Left ventricle myocardium inferior (tissue), 1 donor: ENCODE measurements at regions not wholly inside any gene's neighbourhood (a gene's known extent, or its start where the extent isn't known, plus 50 kb on each side); places are given as distances from the start of the nearest gene placed in this dataset.
A peak's percentile ranks its signal among the peaks of the same experiment; 100 is the strongest.

Experiments used
- DNase-seq: peaks from one replicate; pipeline ENCODE4 v3.0.0-alpha.2; 2020
- H3K27ac ChIP-seq: fragments of 200-600 bp; replicated peaks from 2 replicates; pipeline ENCODE4 v1.8.0; 2021
- H3K27me3 ChIP-seq: fragments of 200-600 bp; 2 replicates; pipeline ENCODE4 v1.8.0; 2021; ENCODE audit warnings: low read depth
- H3K36me3 ChIP-seq: fragments of 200-600 bp; 2 replicates; pipeline ENCODE4 v1.8.0; 2021
- H3K4me1 ChIP-seq: fragments of 200-600 bp; 2 replicates; pipeline ENCODE4 v1.8.0; 2021
- H3K4me3 ChIP-seq: fragments of 200-600 bp; 2 replicates; pipeline ENCODE4 v1.8.0; 2021; ENCODE audit warnings: mild to moderate bottlenecking, moderate library complexity
- H3K9me3 ChIP-seq: fragments of 200-600 bp; replicated peaks from 2 replicates; pipeline ENCODE4 v1.8.0; 2021
- intact Hi-C: fragments of 100-400 bp; cut with micrococcal nuclease; formaldehyde crosslinking; loops from one replicate; pipeline ENCODE4 v1.11.0; 2022
- TF ChIP-seq, protein P1 (sequence below): fragments of 200-600 bp; IDR thresholded peaks from 2 replicates; pipeline ENCODE4 v1.8.0; 2021; ENCODE audit warnings: antibody characterized with exemption, mild to moderate bottlenecking, borderline replicate concordance
- donor health status: DM: no; HTN: yes; CAD: no; lungs with severe emphysema.

DNA sequence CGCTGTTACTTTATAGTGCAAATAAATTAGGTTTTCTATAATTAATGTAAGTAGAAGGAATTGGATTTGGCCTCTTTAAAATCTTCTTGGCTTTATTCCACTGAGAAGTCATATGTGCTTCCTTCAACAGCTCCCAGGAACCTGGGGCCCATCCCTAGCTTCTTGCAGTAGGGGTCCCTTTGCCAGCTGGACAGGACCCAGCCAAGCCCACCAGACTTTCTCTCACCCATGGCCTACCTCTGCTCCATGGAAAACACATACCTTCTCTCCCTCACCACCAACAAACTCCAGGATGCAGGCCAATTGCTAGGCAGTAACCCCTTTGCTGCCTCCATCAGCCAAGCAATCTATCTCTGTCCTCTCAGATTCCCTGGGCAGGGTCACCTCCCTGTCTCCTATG lies 84.0 kb downstream of the RSL24D1 start:
- no peak overlapping the region for H3K4me3 ChIP-seq
- H3K36me3 ChIP-seq = no peaks in the 10 kb centered on the region
- DNase-seq = no peak
- no peaks in the 10 kb centered on the region for H3K27me3 ChIP-seq
- no peaks in the 10 kb centered on the region for H3K4me1 ChIP-seq
- H3K27ac ChIP-seq = no peak overlapping the region
- TF ChIP-seq, protein P1, sequence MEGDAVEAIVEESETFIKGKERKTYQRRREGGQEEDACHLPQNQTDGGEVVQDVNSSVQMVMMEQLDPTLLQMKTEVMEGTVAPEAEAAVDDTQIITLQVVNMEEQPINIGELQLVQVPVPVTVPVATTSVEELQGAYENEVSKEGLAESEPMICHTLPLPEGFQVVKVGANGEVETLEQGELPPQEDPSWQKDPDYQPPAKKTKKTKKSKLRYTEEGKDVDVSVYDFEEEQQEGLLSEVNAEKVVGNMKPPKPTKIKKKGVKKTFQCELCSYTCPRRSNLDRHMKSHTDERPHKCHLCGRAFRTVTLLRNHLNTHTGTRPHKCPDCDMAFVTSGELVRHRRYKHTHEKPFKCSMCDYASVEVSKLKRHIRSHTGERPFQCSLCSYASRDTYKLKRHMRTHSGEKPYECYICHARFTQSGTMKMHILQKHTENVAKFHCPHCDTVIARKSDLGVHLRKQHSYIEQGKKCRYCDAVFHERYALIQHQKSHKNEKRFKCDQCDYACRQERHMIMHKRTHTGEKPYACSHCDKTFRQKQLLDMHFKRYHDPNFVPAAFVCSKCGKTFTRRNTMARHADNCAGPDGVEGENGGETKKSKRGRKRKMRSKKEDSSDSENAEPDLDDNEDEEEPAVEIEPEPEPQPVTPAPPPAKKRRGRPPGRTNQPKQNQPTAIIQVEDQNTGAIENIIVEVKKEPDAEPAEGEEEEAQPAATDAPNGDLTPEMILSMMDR = no peak
- intact Hi-C loops = no loop called here
- no peaks in the 10 kb centered on the region for H3K9me3 ChIP-seq

DNA sequence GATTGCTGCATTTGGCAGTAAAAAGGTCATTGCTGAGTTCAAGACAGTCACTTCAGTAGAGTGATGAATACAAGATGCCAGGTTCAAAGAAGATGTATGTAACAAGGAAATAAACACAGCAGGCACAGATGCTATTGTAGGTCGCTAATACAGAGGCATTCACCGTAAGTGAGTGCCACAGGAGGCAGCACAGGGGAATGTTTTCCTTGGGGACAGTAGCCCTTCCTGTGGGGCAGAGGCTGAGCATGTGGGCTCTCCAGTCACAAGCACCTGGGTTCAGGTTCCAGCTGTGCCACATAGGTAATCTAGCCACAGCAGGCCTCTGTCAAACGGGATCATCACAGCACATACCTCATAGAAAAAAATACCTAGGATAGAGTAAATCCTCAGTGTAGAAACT lies 86.3 kb downstream of the RSL24D1 start:
- H3K4me3 ChIP-seq = no peak overlapping the region
- DNase-seq = no peak
- TF ChIP-seq, protein P1 = no peak
- H3K27me3 ChIP-seq = no peaks in the 10 kb centered on the region
- H3K36me3 ChIP-seq = no peaks in the 10 kb centered on the region
- H3K4me1 ChIP-seq = no peaks in the 10 kb centered on the region
- no peak overlapping the region for H3K27ac ChIP-seq
- peaks cover 8% of the 10 kb centered on the region for H3K9me3 ChIP-seq
- intact Hi-C loops = no loop called here

DNA sequence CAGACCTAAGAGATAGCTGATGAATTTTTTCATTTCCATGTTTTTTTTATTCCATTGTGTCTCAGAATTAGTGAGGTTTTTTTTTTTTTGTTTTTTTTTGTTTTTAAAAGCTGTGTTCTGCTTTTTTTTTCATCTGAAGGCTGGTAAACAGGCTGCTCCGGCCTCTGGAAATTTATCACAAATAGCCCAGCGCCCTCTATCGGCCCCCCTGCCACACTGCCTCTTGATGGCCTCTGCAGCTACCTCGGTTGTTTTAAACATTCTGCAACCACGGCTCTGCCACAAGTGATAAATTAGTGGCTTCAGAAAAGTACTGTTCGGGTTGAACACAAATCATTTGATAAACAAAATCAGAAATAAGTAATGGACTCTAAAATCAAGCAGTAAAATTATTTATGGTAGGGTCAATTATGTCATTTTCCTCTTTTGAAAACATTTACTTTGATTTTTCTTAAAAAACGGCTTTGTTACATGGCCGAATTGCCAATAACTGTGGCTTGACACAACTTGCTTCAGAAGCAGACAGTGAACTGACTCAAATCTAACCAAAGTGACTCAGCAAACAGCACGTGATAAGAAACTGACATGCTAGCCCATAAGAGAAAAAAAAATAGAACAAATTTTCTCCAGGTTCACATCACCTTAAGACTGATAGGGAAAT lies 87.8 kb downstream of the RSL24D1 start:
- H3K9me3 ChIP-seq = peaks cover 8% of the 10 kb centered on the region
- DNase-seq = peak; percentile 59

DNA sequence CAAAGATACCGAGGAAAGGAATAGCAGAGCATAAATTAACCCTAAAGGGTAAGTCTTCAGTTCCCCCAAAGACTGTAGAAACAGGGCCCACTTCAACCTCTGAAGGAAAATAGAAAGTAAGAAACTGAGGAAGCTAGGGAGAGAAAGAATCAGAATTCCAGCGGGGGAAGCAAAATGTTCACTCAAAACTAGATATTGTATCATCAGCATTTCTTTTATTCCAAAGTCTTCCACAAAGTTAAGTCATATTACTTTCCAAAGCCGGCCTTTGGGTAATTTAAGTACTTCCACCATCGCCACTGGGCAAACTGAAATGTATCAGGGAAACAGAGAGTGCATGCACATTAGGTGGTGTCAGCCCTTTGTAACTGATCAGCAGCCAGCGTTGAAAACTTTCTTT lies 88.3 kb downstream of the RSL24D1 start:
- H3K4me3 ChIP-seq = no peak overlapping the region
- no peaks in the 10 kb centered on the region for H3K27me3 ChIP-seq
- TF ChIP-seq, protein P1 = no peak
- no peak for DNase-seq
- H3K27ac ChIP-seq = no peak overlapping the region
- peaks cover 8% of the 10 kb centered on the region for H3K9me3 ChIP-seq
- H3K36me3 ChIP-seq = no peaks in the 10 kb centered on the region
- no peaks in the 10 kb centered on the region for H3K4me1 ChIP-seq
- intact Hi-C loops = no loop called here

More for the DNA sequence above, 87.8 kb downstream of the RSL24D1 start:
- intact Hi-C loops = no loop called here
- H3K4me3 ChIP-seq = no peak overlapping the region
- no peaks in the 10 kb centered on the region for H3K36me3 ChIP-seq
- no peaks in the 10 kb centered on the region for H3K4me1 ChIP-seq
- H3K27me3 ChIP-seq = no peaks in the 10 kb centered on the region
- no peak overlapping the region for H3K27ac ChIP-seq
- TF ChIP-seq, protein P1 = peak; percentile 67

DNA sequence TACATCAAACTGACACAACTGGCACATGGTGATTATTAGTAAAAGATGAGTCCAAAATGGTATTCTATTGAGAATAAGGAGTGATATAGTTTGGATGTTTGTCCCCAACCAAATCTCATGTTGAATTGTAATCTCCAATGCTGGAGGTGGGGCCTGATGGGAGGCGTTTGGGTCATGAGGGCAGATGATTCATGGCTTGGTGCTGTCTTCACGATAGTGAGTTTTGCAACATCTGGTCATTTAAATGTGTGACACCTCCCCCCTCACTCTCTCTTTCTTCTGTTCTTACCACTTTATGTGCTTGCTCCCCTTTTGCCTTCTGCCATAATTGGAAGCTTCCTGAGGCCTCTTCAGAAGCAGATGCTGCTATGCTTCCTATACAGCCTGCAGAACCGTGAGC lies 90.6 kb downstream of the RSL24D1 start:
- DNase-seq = no peak
- TF ChIP-seq, protein P1 = no peak
- intact Hi-C loops = no loop called here

More for the DNA sequence above, 90.6 kb downstream of the RSL24D1 start:
- Histone ChIP-seq H3K36me3 (no peaks in the 10 kb centered on the region), H3K27me3 (no peaks in the 10 kb centered on the region), H3K9me3 (peaks cover 8% of the 10 kb centered on the region), H3K27ac (no peak overlapping the region), H3K4me1 (no peaks in the 10 kb centered on the region), H3K4me3 (no peak overlapping the region)
